ENCODE measurements at regions not wholly inside any gene's neighbourhood (a gene's known extent, or its start where the extent isn't known, plus 50 kb on each side); places are given as distances from the start of the nearest gene placed in this dataset.

GRCh38 chr20:12265662-12266061, 348.0 kb downstream of the BTBD3 start:
- Histone ChIP-seq H3K4me3 (no peak overlapping the region), H3K27ac (no peak overlapping the region), H3K9me3 (no peaks in the 10 kb centered on the region), H3K27me3 (ENCODE audit: insufficient read depth in 3 of 3, low read length in 2 of 3) (no peaks in the 10 kb centered on the region), H3K4me1 (no peaks in the 10 kb centered on the region), H3K36me3 (ENCODE audit: insufficient read depth in 1 of 2, low read depth in 1 of 2) (no peaks in the 10 kb centered on the region)
- WGBS, 3 donors = 88 to 92% (median 91%) methylated on average over 8 of the region's 8 CpGs
- no peak for ATAC-seq
- TF ChIP-seq, protein P1, sequence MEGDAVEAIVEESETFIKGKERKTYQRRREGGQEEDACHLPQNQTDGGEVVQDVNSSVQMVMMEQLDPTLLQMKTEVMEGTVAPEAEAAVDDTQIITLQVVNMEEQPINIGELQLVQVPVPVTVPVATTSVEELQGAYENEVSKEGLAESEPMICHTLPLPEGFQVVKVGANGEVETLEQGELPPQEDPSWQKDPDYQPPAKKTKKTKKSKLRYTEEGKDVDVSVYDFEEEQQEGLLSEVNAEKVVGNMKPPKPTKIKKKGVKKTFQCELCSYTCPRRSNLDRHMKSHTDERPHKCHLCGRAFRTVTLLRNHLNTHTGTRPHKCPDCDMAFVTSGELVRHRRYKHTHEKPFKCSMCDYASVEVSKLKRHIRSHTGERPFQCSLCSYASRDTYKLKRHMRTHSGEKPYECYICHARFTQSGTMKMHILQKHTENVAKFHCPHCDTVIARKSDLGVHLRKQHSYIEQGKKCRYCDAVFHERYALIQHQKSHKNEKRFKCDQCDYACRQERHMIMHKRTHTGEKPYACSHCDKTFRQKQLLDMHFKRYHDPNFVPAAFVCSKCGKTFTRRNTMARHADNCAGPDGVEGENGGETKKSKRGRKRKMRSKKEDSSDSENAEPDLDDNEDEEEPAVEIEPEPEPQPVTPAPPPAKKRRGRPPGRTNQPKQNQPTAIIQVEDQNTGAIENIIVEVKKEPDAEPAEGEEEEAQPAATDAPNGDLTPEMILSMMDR (IDR thresholded peaks at IDR 0.05) = no peak
- no peak for DNase-seq
- intact Hi-C loops (cut with DNase I) = no loop called here

DNA sequence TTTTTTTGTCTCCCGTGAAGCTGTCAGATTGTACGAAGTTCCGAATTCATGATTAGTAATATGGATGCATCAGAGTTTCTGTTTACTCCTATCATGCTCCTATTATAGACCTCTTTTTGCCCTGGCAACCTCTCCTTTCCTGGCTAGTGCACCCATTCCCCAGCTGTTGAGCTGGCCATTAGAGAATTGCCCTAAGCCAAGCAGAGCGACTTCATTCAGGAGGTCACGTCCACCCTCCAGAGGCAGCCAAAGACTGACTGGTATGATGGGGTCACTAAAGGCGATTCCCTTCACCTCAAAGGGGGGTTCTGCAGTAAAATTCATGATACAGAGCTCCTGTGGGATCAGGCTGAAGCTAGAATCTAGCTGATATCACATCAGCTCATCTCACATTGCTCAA, 351.9 kb downstream of the BTBD3 start:
- 33 to 36% (median 35%) methylated on average over 6 of the region's 6 CpGs for WGBS, 3 donors

GRCh38 chr20:12270863-12271262, 353.2 kb downstream of the BTBD3 start:
- no peak overlapping the region for H3K4me3 ChIP-seq
- no peaks in the 10 kb centered on the region for H3K36me3 ChIP-seq (ENCODE audit: insufficient read depth in 1 of 2, low read depth in 1 of 2)
- DNase-seq = no peak
- H3K27ac ChIP-seq = no peak overlapping the region
- intact Hi-C loops (cut with DNase I) = no loop called here
- no peaks in the 10 kb centered on the region for H3K9me3 ChIP-seq
- WGBS, 3 donors = 86 to 92% (median 89%) methylated on average over 4 of the region's 4 CpGs
- no peaks in the 10 kb centered on the region for H3K4me1 ChIP-seq
- TF ChIP-seq, protein P1 (IDR thresholded peaks at IDR 0.05) = no peak
- H3K27me3 ChIP-seq (ENCODE audit: insufficient read depth in 3 of 3, low read length in 2 of 3) = no peaks in the 10 kb centered on the region
- no peak for ATAC-seq

More for the DNA sequence above, 351.9 kb downstream of the BTBD3 start:
- TF ChIP-seq, protein P1 (IDR thresholded peaks at IDR 0.05) = no peak
- Histone ChIP-seq H3K9me3 (no peaks in the 10 kb centered on the region), H3K36me3 (ENCODE audit: insufficient read depth in 1 of 2, low read depth in 1 of 2) (no peaks in the 10 kb centered on the region), H3K27me3 (ENCODE audit: insufficient read depth in 3 of 3, low read length in 2 of 3) (no peaks in the 10 kb centered on the region), H3K27ac (no peak overlapping the region), H3K4me1 (no peaks in the 10 kb centered on the region), H3K4me3 (no peak overlapping the region)
- intact Hi-C loops (cut with DNase I) = no loop called here
- ATAC-seq (peak in 1 of 4 donors; percentile 19), DNase-seq (no peak)

DNA sequence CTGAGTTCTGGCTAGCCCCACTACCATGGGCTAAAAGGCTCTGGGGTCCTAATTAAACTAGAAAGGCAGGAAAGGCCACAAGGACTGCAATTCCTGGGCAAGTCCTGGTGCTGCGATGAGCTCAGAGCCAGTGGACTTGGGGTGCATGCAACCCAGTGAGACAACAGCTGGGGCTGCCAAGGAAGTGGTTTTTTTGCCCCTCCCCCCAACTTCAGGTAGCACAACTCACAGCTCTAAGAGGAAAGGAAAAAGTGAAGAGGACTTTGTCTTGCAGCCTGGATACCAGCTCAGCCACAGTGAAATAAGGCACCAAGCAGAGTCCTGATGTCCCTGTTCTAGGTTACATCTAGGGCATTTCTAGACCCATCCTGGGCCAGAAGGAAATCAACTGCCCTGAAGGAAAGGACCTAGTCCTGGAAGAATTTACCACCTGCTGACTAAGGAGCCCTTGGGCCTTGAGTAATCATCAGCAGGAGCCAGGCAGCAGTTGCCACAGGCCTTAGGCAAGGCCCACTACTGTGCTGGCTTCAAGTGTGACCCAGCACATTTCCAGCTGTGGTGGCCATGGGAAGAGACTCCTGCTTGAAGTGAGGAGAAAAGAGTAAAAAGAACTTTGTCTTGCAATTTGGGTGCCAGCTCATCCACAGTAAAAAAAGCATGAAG, 358.4 kb downstream of the BTBD3 start:
- TF ChIP-seq, protein P1 (IDR thresholded peaks at IDR 0.05) = no peak
- ATAC-seq = no peak
- H3K9me3 ChIP-seq = no peaks in the 10 kb centered on the region
- intact Hi-C loops (cut with DNase I) = no loop called here
- H3K27ac ChIP-seq = no peak overlapping the region
- no peaks in the 10 kb centered on the region for H3K36me3 ChIP-seq (ENCODE audit: insufficient read depth in 1 of 2, low read depth in 1 of 2)
- H3K27me3 ChIP-seq (ENCODE audit: insufficient read depth in 3 of 3, low read length in 2 of 3) = no peaks in the 10 kb centered on the region
- H3K4me1 ChIP-seq = no peaks in the 10 kb centered on the region
- no peak overlapping the region for H3K4me3 ChIP-seq
- 95 to 100% (median 96%) methylated on average over 1 of the region's 1 CpG for WGBS, 3 donors
- DNase-seq = no peak

DNA sequence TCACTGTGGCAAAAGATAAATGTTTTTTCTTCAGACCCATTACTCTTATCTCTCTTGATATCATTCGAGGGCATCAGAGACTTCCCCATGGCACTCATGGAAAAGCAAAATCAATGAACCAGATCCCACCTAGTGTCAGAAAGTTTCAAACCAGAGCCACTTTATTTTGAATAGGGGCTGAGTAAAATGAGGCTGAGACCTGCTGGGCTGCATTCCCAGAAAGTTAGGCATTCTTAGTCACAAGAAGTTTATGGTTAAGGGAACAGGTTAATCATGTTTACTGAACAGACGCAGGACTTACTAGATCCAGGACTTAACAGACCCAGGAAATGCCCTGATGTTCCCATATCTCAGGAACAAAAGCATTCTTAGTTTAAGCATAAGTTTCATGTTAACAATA, 369.9 kb downstream of the BTBD3 start:
- no peaks in the 10 kb centered on the region for H3K36me3 ChIP-seq (ENCODE audit: insufficient read depth in 1 of 2, low read depth in 1 of 2)
- H3K27me3 ChIP-seq (ENCODE audit: insufficient read depth in 3 of 3, low read length in 2 of 3) = no peaks in the 10 kb centered on the region
- ATAC-seq (no peak), DNase-seq (no peak)
- intact Hi-C loops (cut with DNase I) = no loop called here
- TF ChIP-seq, protein P1 (IDR thresholded peaks at IDR 0.05) = no peak
- no peaks in the 10 kb centered on the region for H3K4me1 ChIP-seq
- H3K27ac ChIP-seq = no peak overlapping the region
- no peaks in the 10 kb centered on the region for H3K9me3 ChIP-seq
- no peak overlapping the region for H3K4me3 ChIP-seq
- 72 to 89% (median 74%) methylated on average over 2 of the region's 2 CpGs for WGBS, 3 donors
